Uterus (tissue), 3 donors: ENCODE measurements at regions not wholly inside any gene's neighbourhood (a gene's known extent, or its start where the extent isn't known, plus 50 kb on each side); places are given as distances from the start of the nearest gene placed in this dataset.

Source experiments
- DNase-seq, 2 donors: peaks; one replicate each; pipeline ENCODE4 v3.0.0-alpha.2; 2019 to 2020
- H3K27ac ChIP-seq, 2 donors: fragments of 200-600 bp; sonication (generic); 1 replicate in 1 of 2; 2 replicates in 1 of 2; pipeline ENCODE4 v1.5.1; 2016 to 2018
- H3K27me3 ChIP-seq, 2 donors: fragments of 200-600 bp; sonication (generic); one replicate each; pipeline ENCODE4 v1.5.1; 2018 to 2019; ENCODE audit warnings: control low read depth in 1 of 2
- H3K36me3 ChIP-seq, 2 donors: fragments of 200-600 bp; sonication (generic); one replicate each; pipeline ENCODE4 v1.5.1; 2019; ENCODE audit warnings: control low read depth in 1 of 2
- H3K4me1 ChIP-seq, 2 donors: fragments of 200-600 bp; sonication (generic); one replicate each; pipeline ENCODE4 v1.5.1; 2018 to 2019; ENCODE audit warnings: control low read depth in 1 of 2
- H3K4me3 ChIP-seq, 2 donors: fragments of 200-600 bp; sonication (generic); 1 replicate in 1 of 2; 2 replicates in 1 of 2; pipeline ENCODE4 v1.5.1; 2018 to 2019; ENCODE audit warnings: mild to moderate bottlenecking in 1 of 2
- H3K9me3 ChIP-seq, 2 donors: fragments of 200-600 bp; sonication (generic); one replicate each; pipeline ENCODE4 v1.5.1; 2019; ENCODE audit warnings: control low read depth in 1 of 2
- POLR2A ChIP-seq, 2 donors: fragments of 450-650 bp; IDR thresholded peaks; one replicate each; pipeline ENCODE4 v1.6.1; 2016; ENCODE audit warnings: antibody characterized with exemption in 2 of 2, mild to moderate bottlenecking in 1 of 2, moderate library complexity in 1 of 2
- intact Hi-C: fragments of 100-400 bp; cut with DNase I; formaldehyde crosslinking; loops from one replicate; pipeline ENCODE4 v1.15.1; 2023; ENCODE audit warnings: low total_unique reads
- TF ChIP-seq, protein P1 (sequence below), 4 experiments: fragments of 200-600 bp in 2 of 4; fragments of 450-650 bp in 2 of 4; sonication (generic) in 2 of 4; IDR thresholded peaks; one replicate each; pipeline ENCODE4 v1.5.1; 2016 to 2019; ENCODE audit warnings: antibody characterized with exemption in 4 of 4, mild to moderate bottlenecking in 2 of 4, moderate library complexity in 1 of 4
- donor health status: DM: yes; HTN: yes; CAD: no.

DNA sequence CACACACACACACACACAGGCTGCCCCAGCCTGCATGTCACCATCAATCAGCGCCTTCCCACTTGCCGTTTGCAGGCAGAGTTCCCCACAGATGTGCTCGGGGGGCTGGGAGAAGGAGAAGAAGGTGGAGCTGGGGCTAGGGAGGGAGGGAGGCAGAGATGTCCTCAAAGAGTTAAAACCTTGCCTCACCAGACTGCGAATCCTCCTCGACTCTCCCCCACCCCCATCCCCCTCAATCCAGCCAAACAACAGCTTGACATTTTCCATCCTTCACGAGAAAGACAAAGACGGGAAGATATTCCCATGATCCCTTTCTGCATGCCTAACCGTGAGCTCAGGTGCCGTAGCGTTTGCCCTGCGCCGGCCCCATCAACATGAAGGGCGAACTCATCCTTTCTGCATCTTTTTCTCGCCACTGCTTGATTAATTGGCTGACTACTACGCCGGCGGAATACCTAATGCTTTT lies 365.5 kb downstream of the MIAT start:
- H3K4me1 ChIP-seq = no peaks in the 10 kb centered on the region
- no peaks in the 10 kb centered on the region for H3K27me3 ChIP-seq
- H3K27ac ChIP-seq = no peak overlapping the region
- no peak for DNase-seq
- TF ChIP-seq POLR2A (IDR thresholded peaks at IDR 0.05) = no peak
- TF ChIP-seq, protein P1, sequence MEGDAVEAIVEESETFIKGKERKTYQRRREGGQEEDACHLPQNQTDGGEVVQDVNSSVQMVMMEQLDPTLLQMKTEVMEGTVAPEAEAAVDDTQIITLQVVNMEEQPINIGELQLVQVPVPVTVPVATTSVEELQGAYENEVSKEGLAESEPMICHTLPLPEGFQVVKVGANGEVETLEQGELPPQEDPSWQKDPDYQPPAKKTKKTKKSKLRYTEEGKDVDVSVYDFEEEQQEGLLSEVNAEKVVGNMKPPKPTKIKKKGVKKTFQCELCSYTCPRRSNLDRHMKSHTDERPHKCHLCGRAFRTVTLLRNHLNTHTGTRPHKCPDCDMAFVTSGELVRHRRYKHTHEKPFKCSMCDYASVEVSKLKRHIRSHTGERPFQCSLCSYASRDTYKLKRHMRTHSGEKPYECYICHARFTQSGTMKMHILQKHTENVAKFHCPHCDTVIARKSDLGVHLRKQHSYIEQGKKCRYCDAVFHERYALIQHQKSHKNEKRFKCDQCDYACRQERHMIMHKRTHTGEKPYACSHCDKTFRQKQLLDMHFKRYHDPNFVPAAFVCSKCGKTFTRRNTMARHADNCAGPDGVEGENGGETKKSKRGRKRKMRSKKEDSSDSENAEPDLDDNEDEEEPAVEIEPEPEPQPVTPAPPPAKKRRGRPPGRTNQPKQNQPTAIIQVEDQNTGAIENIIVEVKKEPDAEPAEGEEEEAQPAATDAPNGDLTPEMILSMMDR (IDR thresholded peaks at IDR 0.05) = no peak
- H3K9me3 ChIP-seq = no peaks in the 10 kb centered on the region
- no peaks in the 10 kb centered on the region for H3K36me3 ChIP-seq
- intact Hi-C loops = no loop called here
- H3K4me3 ChIP-seq = no peak overlapping the region

DNA sequence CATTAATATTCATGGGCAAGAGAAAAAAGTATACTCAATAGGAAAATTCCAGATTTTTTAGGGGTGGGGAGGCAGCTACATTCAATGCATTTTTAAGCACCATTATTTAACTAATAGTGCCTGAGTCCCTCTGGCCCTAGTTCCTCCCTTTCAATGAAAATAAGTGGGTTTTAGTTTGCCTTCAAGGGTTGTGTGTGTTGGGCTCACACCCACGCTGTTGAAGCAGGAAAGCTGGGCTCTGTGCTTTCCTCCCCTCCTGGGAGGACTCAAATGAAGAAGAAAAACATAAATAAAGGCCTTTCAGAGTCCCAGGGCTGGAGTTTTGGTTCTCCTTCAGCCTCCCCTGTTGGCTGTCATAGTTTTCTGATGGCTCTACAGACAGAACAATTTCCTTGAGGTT lies 366.2 kb downstream of the MIAT start:
- no peak for DNase-seq
- intact Hi-C loops = no loop called here
- H3K27ac ChIP-seq = no peak overlapping the region
- no peaks in the 10 kb centered on the region for H3K27me3 ChIP-seq
- no peaks in the 10 kb centered on the region for H3K36me3 ChIP-seq
- H3K9me3 ChIP-seq = no peaks in the 10 kb centered on the region
- H3K4me3 ChIP-seq = no peak overlapping the region
- no peaks in the 10 kb centered on the region for H3K4me1 ChIP-seq
- TF ChIP-seq, protein P1 (IDR thresholded peaks at IDR 0.05) = no peak
- no peak for TF ChIP-seq POLR2A (IDR thresholded peaks at IDR 0.05)

DNA sequence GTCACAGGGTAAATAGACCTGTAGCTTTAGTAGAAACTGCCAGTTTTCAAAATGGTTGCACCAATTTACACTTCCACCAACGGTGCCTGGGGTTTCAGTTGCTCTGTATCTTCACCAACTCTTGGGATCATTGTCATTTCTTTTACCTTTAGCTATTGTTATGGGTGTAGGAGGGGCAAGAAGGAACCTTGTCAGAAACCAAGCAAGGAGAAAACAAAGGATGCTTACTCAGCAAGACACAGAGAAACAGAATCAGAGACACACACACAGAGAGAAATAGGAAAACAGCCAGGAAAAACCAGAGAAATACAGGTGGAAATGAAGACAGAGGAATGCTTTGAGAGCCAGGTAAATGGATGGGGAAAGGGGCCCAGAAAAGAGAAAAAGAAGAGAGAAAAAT lies 367.6 kb downstream of the MIAT start:
- Histone ChIP-seq H3K27me3 (no peaks in the 10 kb centered on the region), H3K4me1 (no peaks in the 10 kb centered on the region), H3K36me3 (no peaks in the 10 kb centered on the region), H3K9me3 (no peaks in the 10 kb centered on the region), H3K4me3 (no peak overlapping the region), H3K27ac (no peak overlapping the region)
- intact Hi-C loops = no loop called here
- no peak for DNase-seq
- no peak for TF ChIP-seq POLR2A (IDR thresholded peaks at IDR 0.05)
- TF ChIP-seq, protein P1 (IDR thresholded peaks at IDR 0.05) = no peak

DNA sequence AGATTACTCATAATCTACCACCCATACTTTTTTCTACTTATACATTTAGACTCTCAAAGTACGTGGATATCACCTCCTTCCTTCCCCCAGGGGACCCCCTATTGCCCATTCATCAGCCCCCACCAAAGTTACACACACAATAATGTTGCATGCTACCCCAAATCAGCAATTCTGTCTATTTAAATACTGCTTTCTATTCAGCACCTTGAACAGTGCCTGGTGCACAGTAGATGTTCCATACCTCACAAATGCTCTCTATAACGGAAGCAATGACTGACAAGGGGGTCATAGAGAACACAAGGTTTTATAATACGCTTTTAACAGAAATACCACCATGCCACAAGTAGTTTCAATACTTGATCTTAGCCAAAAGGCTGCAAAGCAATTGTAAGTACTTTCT lies 370.7 kb downstream of the MIAT start:
- no peak for TF ChIP-seq POLR2A (IDR thresholded peaks at IDR 0.05)
- TF ChIP-seq, protein P1 (IDR thresholded peaks at IDR 0.05) = no peak
- intact Hi-C loops = no loop called here
- Histone ChIP-seq H3K27ac (no peak overlapping the region), H3K36me3 (no peaks in the 10 kb centered on the region), H3K9me3 (no peaks in the 10 kb centered on the region), H3K4me3 (no peak overlapping the region), H3K27me3 (no peaks in the 10 kb centered on the region), H3K4me1 (no peaks in the 10 kb centered on the region)
- no peak for DNase-seq

DNA sequence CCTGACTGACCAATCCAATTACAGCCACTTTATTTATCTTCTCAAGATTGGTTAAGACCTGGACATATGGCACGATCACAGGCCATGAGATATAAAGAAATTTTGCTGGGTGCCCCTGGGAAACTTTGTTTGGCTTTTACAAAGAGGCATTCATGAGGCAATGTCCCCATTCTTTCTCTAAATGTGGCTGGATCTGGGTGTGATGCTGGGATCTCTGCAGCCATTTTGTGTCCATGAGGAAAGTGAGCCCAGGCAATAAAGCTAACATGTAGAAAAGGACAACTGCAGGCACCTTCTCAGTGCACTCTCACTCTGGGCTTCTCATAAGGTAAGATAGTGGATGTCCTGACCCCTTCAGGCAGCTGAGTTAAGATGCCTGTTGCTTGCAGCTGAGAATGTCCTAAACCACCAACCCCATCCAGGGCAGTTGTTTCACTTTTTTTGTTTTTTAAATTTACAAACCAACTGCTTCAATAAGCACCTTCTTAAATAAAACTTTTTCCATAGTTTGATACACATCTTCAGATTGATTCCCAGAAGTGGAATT lies 372.3 kb downstream of the MIAT start:
- intact Hi-C loops = no loop called here

More for the DNA sequence above, 372.3 kb downstream of the MIAT start:
- Histone ChIP-seq H3K4me3 (no peak overlapping the region), H3K9me3 (no peaks in the 10 kb centered on the region), H3K36me3 (no peaks in the 10 kb centered on the region), H3K4me1 (no peaks in the 10 kb centered on the region), H3K27me3 (no peaks in the 10 kb centered on the region), H3K27ac (no peak overlapping the region)
- TF ChIP-seq POLR2A (IDR thresholded peaks at IDR 0.05) = no peak
- TF ChIP-seq, protein P1 (IDR thresholded peaks at IDR 0.05) = no peak
- DNase-seq = no peak
